HAP-1 (cell line): ENCODE measurements at regions not wholly inside any gene's neighbourhood (a gene's known extent, or its start where the extent isn't known, plus 50 kb on each side); places are given as distances from the start of the nearest gene placed in this dataset.

ENCODE experiments used
- DNase-seq, 2 experiments: peaks; one replicate each; pipeline ENCODE4 v3.0.0-alpha.2; 2016 to 2020; ENCODE audit warnings: low spot score in 2 of 2
- H3K27me3 ChIP-seq: fragments of 250-450 bp; sonication (Bioruptor Pico); 2 replicates; pipeline ENCODE4 v1.5.1; 2020; ENCODE audit warnings: low read depth, mild to moderate bottlenecking, moderate library complexity
- H3K36me3 ChIP-seq: fragments of 250-450 bp; sonication (Bioruptor Pico); replicated peaks from 2 replicates; pipeline ENCODE4 v1.5.1; 2020; ENCODE audit warnings: mild to moderate bottlenecking
- H3K4me1 ChIP-seq: fragments of 250-450 bp; sonication (Bioruptor Pico); 2 replicates; pipeline ENCODE4 v1.5.1; 2020; ENCODE audit warnings: mild to moderate bottlenecking
- H3K4me3 ChIP-seq: fragments of 250-450 bp; sonication (Bioruptor Pico); 2 replicates; pipeline ENCODE4 v1.5.1; 2020; ENCODE audit warnings: mild to moderate bottlenecking, moderate library complexity
- H3K9me3 ChIP-seq: fragments of 250-450 bp; sonication (Bioruptor Pico); 2 replicates; pipeline ENCODE4 v1.5.1; 2020; ENCODE audit warnings: mild to moderate bottlenecking, moderate library complexity
- in situ Hi-C: fragments of 300-500 bp; cut with MboI; formaldehyde crosslinking; loops from 3 replicates; pipeline ENCODE4 v1.14.3; 2020; ENCODE audit warnings: low sequenced_read_pairs, inconsistent platforms, mixed read lengths

- DNase-seq: no peak
- Histone ChIP-seq H3K36me3 (no peaks in the 10 kb centered on the region), H3K4me3 (no peak overlapping the region), H3K27me3 (no peaks in the 10 kb centered on the region), H3K4me1 (no peaks in the 10 kb centered on the region), H3K9me3 (no peaks in the 10 kb centered on the region)
- in situ Hi-C loops: no loop called here
Observed at GRCh38 chr3:59698091-59698490, 648.3 kb upstream of the CFAP20DC start.

- Histone ChIP-seq H3K4me3 (no peak overlapping the region), H3K4me1 (no peaks in the 10 kb centered on the region), H3K36me3 (no peaks in the 10 kb centered on the region), H3K27me3 (no peaks in the 10 kb centered on the region), H3K9me3 (no peaks in the 10 kb centered on the region)
- DNase-seq: no peak
- in situ Hi-C loops: no loop called here
Observed at GRCh38 chr3:59696783-59697182, 647.0 kb upstream of the CFAP20DC start.

GRCh38 chr3:59695860-59696259 lies 646.0 kb upstream of the CFAP20DC start:
- in situ Hi-C loops: no loop called here
- no peaks in the 10 kb centered on the region for H3K4me1 ChIP-seq

DNA sequence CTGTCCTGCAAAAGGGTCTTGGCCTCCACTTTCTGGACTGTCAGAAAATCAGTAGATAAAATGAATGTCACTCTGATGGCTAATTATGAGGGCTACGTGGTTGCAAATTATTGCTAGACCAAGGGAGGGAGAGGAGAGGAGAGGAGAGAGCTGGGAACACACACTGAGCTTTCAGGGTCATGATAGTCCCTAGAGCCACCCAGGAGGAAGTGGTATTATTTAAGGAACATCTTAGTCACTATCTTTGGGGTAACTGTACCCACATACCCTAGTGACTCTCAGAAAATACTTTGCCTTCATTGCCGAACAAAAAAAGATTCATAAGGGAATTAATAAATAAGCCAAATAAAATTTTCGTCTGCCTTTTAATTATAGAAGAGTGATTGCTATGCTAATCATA lies 642.3 kb upstream of the CFAP20DC start:
- in situ Hi-C loops: no loop called here
- no peak for DNase-seq

More at GRCh38 chr3:59695860-59696259, 646.0 kb upstream of the CFAP20DC start:
- DNase-seq: no peak
- Histone ChIP-seq H3K4me3 (no peak overlapping the region), H3K27me3 (no peaks in the 10 kb centered on the region), H3K36me3 (no peaks in the 10 kb centered on the region), H3K9me3 (no peaks in the 10 kb centered on the region)

DNA sequence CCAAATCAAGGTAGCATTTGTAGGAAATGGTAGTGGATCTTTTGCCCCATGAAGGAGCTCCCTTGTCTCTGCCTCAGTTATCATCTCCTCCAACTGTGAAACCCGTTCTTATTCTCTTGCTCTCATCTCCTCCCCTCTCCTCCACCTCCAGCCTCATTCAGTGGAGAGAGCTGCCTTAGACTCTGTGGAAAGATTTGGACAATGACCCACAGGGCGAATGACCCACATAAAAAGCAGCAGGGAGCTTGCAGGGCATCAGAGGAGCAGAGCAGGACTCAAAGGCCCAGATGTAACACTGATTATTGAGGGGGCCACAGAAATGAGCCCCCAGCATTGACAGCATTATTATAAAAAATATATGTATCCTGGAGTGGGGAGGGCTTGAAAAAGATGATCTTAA lies 641.1 kb upstream of the CFAP20DC start:
- in situ Hi-C loops: no loop called here
- no peak for DNase-seq
- no peaks in the 10 kb centered on the region for H3K4me1 ChIP-seq
- no peaks in the 10 kb centered on the region for H3K27me3 ChIP-seq
- H3K36me3 ChIP-seq: no peaks in the 10 kb centered on the region
- H3K4me3 ChIP-seq: no peak overlapping the region
- no peaks in the 10 kb centered on the region for H3K9me3 ChIP-seq

More for the DNA sequence above, 642.3 kb upstream of the CFAP20DC start:
- no peak overlapping the region for H3K4me3 ChIP-seq
- H3K4me1 ChIP-seq: no peaks in the 10 kb centered on the region
- H3K36me3 ChIP-seq: no peaks in the 10 kb centered on the region
- H3K27me3 ChIP-seq: no peaks in the 10 kb centered on the region
- H3K9me3 ChIP-seq: no peaks in the 10 kb centered on the region

DNA sequence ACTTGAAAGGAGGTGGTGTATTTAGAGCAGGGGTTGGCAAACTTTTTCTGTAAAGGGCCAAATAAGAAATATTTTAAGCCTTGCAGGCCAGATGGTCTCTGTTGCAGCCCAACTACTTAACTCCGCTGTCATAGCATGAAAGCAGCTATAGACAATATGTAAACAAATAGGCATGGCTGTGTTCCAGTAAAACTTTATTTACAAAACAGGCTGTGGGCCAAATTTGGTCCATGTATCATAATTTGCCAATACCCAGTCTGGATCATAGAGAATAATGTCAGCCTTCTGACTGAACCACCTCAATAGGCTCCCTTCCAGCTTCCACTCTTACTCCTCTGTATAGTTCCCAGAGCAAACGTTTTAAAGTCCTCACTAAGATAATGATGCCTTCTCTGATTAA lies 638.8 kb upstream of the CFAP20DC start:
- H3K9me3 ChIP-seq: no peaks in the 10 kb centered on the region
- no peaks in the 10 kb centered on the region for H3K36me3 ChIP-seq
- peaks cover 10% of the 10 kb centered on the region for H3K4me1 ChIP-seq
- DNase-seq: no peak
- no peaks in the 10 kb centered on the region; the same call in none of the 2 replicates for H3K27me3 ChIP-seq
- in situ Hi-C loops: no loop called here
- no peak overlapping the region for H3K4me3 ChIP-seq

GRCh38 chr3:59685432-59685831 lies 635.6 kb upstream of the CFAP20DC start:
- in situ Hi-C loops: no loop called here
- H3K9me3 ChIP-seq: no peaks in the 10 kb centered on the region

GRCh38 chr3:59684766-59685165 lies 634.9 kb upstream of the CFAP20DC start:
- H3K27me3 ChIP-seq: no peaks in the 10 kb centered on the region; the same call in none of the 2 replicates
- no peaks in the 10 kb centered on the region for H3K9me3 ChIP-seq
- DNase-seq: peak in 1 of 2 experiments; percentile 57
- H3K36me3 ChIP-seq: no peaks in the 10 kb centered on the region
- H3K4me1 ChIP-seq: peaks cover 10% of the 10 kb centered on the region
- no peak overlapping the region for H3K4me3 ChIP-seq
- in situ Hi-C loops: no loop called here

More at GRCh38 chr3:59685432-59685831, 635.6 kb upstream of the CFAP20DC start:
- peaks cover 10% of the 10 kb centered on the region for H3K4me1 ChIP-seq
- H3K36me3 ChIP-seq: no peaks in the 10 kb centered on the region
- H3K4me3 ChIP-seq: no peak overlapping the region
- H3K27me3 ChIP-seq: no peaks in the 10 kb centered on the region; the same call in none of the 2 replicates
- DNase-seq: no peak

- Histone ChIP-seq H3K36me3 (no peaks in the 10 kb centered on the region), H3K4me3 (no peak overlapping the region), H3K9me3 (no peaks in the 10 kb centered on the region), H3K27me3 (no peaks in the 10 kb centered on the region; the same call in none of the 2 replicates), H3K4me1 (peaks cover 10% of the 10 kb centered on the region)
- DNase-seq: no peak
- in situ Hi-C loops: no loop called here
Observed at GRCh38 chr3:59680919-59681318, 631.1 kb upstream of the CFAP20DC start.

GRCh38 chr3:59677747-59678702 lies 628.2 kb upstream of the CFAP20DC start:
- in situ Hi-C loops: no loop called here
- H3K27me3 ChIP-seq: no peaks in the 10 kb centered on the region
- no peak overlapping the region for H3K4me3 ChIP-seq
- H3K9me3 ChIP-seq: no peaks in the 10 kb centered on the region
- no peaks in the 10 kb centered on the region for H3K4me1 ChIP-seq
- no peaks in the 10 kb centered on the region for H3K36me3 ChIP-seq
- DNase-seq: no peak

DNA sequence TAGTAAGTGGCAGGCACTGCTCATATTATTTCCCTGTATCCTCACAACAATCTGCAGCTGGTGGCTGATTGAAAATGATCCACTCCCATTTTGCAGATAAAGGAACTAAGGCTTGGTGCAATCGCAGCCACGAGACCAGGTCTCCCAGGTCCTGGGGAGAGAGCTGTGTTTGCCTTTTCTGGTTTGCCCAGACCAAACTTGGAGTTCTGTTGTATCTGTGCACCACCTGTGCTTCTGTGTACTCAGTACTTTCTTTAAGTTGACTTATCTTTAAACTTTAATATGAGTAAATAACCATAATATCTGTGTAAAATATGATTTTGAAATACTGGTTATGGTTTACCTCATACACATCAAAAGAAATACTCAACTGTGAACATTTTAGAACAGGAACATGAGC lies 625.7 kb upstream of the CFAP20DC start:
- Histone ChIP-seq H3K36me3 (no peaks in the 10 kb centered on the region), H3K9me3 (no peaks in the 10 kb centered on the region), H3K27me3 (no peaks in the 10 kb centered on the region), H3K4me3 (no peak overlapping the region), H3K4me1 (no peaks in the 10 kb centered on the region)
- DNase-seq: no peak
- in situ Hi-C loops: no loop called here

- Histone ChIP-seq H3K4me3 (no peak overlapping the region), H3K4me1 (peaks cover 10% of the 10 kb centered on the region), H3K36me3 (no peaks in the 10 kb centered on the region), H3K9me3 (no peaks in the 10 kb centered on the region), H3K27me3 (peaks cover 3% of the 10 kb centered on the region; the same call in 1 of the 2 replicates)
- DNase-seq: no peak
- in situ Hi-C loops: no loop called here
Observed at GRCh38 chr3:59663076-59663850, 613.4 kb upstream of the CFAP20DC start.

DNA sequence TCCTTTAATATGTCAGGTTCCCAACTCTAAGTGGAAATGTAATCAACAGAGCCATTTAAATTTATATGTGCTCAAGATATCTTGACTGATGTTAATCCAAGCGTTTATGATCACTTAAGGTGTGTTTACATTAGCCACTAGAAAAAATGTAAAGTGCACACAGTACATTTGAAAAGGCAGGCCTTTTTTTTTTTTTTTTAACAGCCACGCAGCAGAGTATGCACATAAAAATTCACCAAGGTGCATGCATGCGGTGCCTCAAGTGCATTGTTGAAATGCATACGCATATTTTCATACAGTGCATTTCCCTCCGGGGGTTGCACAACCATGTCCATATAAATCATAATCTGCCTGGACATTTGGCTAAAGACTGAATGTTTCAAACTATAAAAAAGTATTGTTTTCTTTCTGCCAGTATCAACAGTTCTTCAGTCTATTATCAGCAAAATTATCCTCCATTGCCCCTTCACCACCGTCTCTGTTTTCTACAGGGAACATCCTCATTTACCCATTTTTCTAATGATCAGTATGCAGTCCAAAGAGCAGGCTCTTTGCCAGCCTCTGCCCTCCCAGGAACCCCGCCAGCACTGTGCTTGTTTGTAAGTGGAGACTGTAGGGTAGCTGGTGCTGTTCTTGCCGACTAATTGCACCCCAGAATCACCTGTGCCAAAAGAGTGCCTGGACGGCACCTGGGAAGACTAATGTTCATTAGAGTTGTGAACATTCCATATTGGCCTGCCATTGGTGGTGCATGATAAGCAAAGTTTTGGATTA lies 611.2 kb upstream of the CFAP20DC start:
- Histone ChIP-seq H3K4me3 (no peak overlapping the region), H3K27me3 (peaks cover 3% of the 10 kb centered on the region; the same call in 1 of the 2 replicates), H3K36me3 (no peaks in the 10 kb centered on the region), H3K9me3 (no peaks in the 10 kb centered on the region), H3K4me1 (peaks cover 10% of the 10 kb centered on the region)
- in situ Hi-C loops: no loop called here
- DNase-seq: peak; percentile 16 to 68
